ENCODE measurements at regions not wholly inside any gene's neighbourhood (a gene's known extent, or its start where the extent isn't known, plus 50 kb on each side); places are given as distances from the start of the nearest gene placed in this dataset.

DNA sequence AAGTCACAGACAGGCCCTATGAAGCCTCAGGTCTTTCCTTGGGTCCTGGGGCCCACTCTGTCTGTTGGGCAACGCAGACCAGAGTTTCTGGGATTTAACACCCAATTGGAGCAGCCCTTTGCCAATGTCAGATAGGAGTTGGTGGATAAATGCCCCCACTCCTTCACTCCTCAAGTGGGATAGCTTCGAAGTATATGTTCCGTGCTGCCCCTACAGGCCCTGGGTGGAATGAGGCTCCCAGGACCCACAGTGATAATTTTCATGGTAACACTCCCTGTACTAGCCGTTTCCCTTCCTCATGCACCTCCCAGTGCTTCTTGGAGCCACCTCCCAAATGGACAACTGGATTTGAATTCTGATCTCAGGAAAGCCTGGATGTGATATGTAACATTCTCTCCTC lies 145.4 kb downstream of the FOXA2 start:
- CTCF ChIA-PET (ENCODE audit: low intra/inter-chr PET ratio, low total read pairs): interaction anchor here (0.7 to 1.5 kb wide), 5 partner anchors 53 to 245 kb away, joined by 3 to 4 read pairs (median 3); no protein-coding TSS in a partner anchor
- POLR2A ChIA-PET: interaction anchor here (0.6 to 1.0 kb wide), 3 partner anchors 10 to 417 kb away, joined by 3 to 4 read pairs (median 3); no protein-coding TSS in a partner anchor
- no peak overlapping the region for H3K9ac ChIP-seq (ENCODE audit: insufficient read depth, low read depth, low read length)
- intact Hi-C loops (cut with micrococcal nuclease; ENCODE audit: unreplicated experiment): loop anchor here (2.0 to 5.0 kb wide), 3 partner anchors 37 to 100 kb away; no protein-coding TSS in a partner anchor
- DNase-seq (ENCODE audit: low spot score) (peak; percentile 54), FAIRE-seq (peak; percentile 64), ATAC-seq (peak; percentile 100)
- peaks cover 15% of the 10 kb centered on the region for H3K4me1 ChIP-seq (ENCODE audit: insufficient read depth, low read length)
- no peak overlapping the region; the same call in 1 of the 2 replicates for H3K4me2 ChIP-seq (ENCODE audit: low read depth, low read length)
- H4K20me1 ChIP-seq (ENCODE audit: insufficient read depth, low read length): no peaks in the 10 kb centered on the region
- no peaks in the 10 kb centered on the region for H3K79me2 ChIP-seq (ENCODE audit: insufficient read depth, low read length)
- WGBS (ENCODE audit: low lambda C conversion rate): 43% methylated on average over 4 of the region's 4 CpGs
- H3K27me3 ChIP-seq (ENCODE audit: control insufficient read depth in 1 of 2, insufficient read depth in 2 of 2, low read length in 2 of 2): peaks cover 0 to 5% of the 10 kb centered on the region in 2 experiments; a peak in 3 of 5 replicates
- in situ Hi-C loops (cut with HindIII; ENCODE audit: extremely low pct_ligation_motif_present, low pct_unique_long_range_greater_than_20kb): no loop called here
- H3K9me3 ChIP-seq (ENCODE audit: low read length): peaks cover 7% of the 10 kb centered on the region
- no peaks in the 10 kb centered on the region for H3K36me3 ChIP-seq (replicated peaks in 1 of 2; ENCODE audit: control insufficient read depth in 1 of 2, insufficient read depth in 2 of 2, low read length in 2 of 2)
- H3K27ac ChIP-seq (ENCODE audit: extremely low read length, insufficient read depth, low read length): no peak overlapping the region
- no TSS peak for BruUV-seq (replicated peaks)
- H2AFZ ChIP-seq (ENCODE audit: low read length): no peak overlapping the region
- H3K4me3 ChIP-seq (replicated peaks in 1 of 3; ENCODE audit: insufficient read depth in 1 of 3, low read depth in 2 of 3, low read length in 3 of 3): no peak overlapping the region
- TF ChIP-seq ZNF563 (CRISPR knock-in tag; IDR thresholded peaks at IDR 0.05): no peak
- TF ChIP-seq STAT5B (CRISPR knock-in tag; IDR thresholded peaks at IDR 0.05): no peak
- TF ChIP-seq MEF2D (CRISPR knock-in tag; IDR thresholded peaks at IDR 0.05): no peak
- TF ChIP-seq SMC3 (IDR thresholded peaks at IDR 0.05; ENCODE audit: low read length): peak; percentile 86
- no peak for TF ChIP-seq ZFX (CRISPR knock-in tag; IDR thresholded peaks at IDR 0.05; ENCODE audit: low read depth)
- TF ChIP-seq CHD4 (IDR thresholded peaks at IDR 0.05; ENCODE audit: borderline replicate concordance, low read length): no peak
- TF ChIP-seq ETV5 (CRISPR knock-in tag; IDR thresholded peaks at IDR 0.05; ENCODE audit: borderline replicate concordance): 0 out of 2 replicates have a peak, but pooled peaks have one; percentile 13
- TF ChIP-seq GTF2F1 (IDR thresholded peaks at IDR 0.05; ENCODE audit: low read length): 0 out of 2 replicates have a peak, but pooled peaks have one; percentile 13
- TF ChIP-seq SRSF4 (IDR thresholded peaks at IDR 0.05; ENCODE audit: low read depth, low read length, poor library complexity, severe bottlenecking): no peak
- no peak for TF ChIP-seq SRSF1 (optimal IDR thresholded peaks at IDR 0.05; ENCODE audit: low read depth, low read length)
- TF ChIP-seq, protein P1, sequence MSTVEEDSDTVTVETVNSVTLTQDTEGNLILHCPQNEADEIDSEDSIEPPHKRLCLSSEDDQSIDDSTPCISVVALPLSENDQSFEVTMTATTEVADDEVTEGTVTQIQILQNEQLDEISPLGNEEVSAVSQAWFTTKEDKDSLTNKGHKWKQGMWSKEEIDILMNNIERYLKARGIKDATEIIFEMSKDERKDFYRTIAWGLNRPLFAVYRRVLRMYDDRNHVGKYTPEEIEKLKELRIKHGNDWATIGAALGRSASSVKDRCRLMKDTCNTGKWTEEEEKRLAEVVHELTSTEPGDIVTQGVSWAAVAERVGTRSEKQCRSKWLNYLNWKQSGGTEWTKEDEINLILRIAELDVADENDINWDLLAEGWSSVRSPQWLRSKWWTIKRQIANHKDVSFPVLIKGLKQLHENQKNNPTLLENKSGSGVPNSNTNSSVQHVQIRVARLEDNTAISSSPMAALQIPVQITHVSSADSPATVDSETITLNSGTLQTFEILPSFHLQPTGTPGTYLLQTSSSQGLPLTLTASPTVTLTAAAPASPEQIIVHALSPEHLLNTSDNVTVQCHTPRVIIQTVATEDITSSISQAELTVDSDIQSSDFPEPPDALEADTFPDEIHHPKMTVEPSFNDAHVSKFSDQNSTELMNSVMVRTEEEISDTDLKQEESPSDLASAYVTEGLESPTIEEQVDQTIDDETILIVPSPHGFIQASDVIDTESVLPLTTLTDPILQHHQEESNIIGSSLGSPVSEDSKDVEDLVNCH (CRISPR knock-in tag; IDR thresholded peaks at IDR 0.05): no peak
- TF ChIP-seq AGO2 (optimal IDR thresholded peaks at IDR 0.05; ENCODE audit: low read depth, low read length): no peak
- no peak for TF ChIP-seq NR2F2 (IDR thresholded peaks at IDR 0.05; ENCODE audit: borderline replicate concordance, low read depth)
- TF ChIP-seq, protein P2, sequence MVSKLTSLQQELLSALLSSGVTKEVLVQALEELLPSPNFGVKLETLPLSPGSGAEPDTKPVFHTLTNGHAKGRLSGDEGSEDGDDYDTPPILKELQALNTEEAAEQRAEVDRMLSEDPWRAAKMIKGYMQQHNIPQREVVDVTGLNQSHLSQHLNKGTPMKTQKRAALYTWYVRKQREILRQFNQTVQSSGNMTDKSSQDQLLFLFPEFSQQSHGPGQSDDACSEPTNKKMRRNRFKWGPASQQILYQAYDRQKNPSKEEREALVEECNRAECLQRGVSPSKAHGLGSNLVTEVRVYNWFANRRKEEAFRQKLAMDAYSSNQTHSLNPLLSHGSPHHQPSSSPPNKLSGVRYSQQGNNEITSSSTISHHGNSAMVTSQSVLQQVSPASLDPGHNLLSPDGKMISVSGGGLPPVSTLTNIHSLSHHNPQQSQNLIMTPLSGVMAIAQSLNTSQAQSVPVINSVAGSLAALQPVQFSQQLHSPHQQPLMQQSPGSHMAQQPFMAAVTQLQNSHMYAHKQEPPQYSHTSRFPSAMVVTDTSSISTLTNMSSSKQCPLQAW (CRISPR knock-in tag; IDR thresholded peaks at IDR 0.05): peak; percentile 27; the same call in 1 of the 2 replicates
- no peak for TF ChIP-seq SP5 (CRISPR knock-in tag; IDR thresholded peaks at IDR 0.05; ENCODE audit: borderline replicate concordance, low read depth)
- peak; percentile 42; the same call in 1 of the 2 replicates for TF ChIP-seq ZNF614 (CRISPR knock-in tag; IDR thresholded peaks at IDR 0.05; ENCODE audit: borderline replicate concordance)
- no peak for TF ChIP-seq ZNF713 (CRISPR knock-in tag; IDR thresholded peaks at IDR 0.05)
- no peak for TF ChIP-seq KAT2B (IDR thresholded peaks at IDR 0.05; ENCODE audit: borderline replicate concordance, low read depth, low read length)
- TF ChIP-seq TBL1XR1 (IDR thresholded peaks at IDR 0.05; ENCODE audit: borderline replicate concordance, low read length, partially characterized antibody): peak; percentile 45
- TF ChIP-seq, protein P3, sequence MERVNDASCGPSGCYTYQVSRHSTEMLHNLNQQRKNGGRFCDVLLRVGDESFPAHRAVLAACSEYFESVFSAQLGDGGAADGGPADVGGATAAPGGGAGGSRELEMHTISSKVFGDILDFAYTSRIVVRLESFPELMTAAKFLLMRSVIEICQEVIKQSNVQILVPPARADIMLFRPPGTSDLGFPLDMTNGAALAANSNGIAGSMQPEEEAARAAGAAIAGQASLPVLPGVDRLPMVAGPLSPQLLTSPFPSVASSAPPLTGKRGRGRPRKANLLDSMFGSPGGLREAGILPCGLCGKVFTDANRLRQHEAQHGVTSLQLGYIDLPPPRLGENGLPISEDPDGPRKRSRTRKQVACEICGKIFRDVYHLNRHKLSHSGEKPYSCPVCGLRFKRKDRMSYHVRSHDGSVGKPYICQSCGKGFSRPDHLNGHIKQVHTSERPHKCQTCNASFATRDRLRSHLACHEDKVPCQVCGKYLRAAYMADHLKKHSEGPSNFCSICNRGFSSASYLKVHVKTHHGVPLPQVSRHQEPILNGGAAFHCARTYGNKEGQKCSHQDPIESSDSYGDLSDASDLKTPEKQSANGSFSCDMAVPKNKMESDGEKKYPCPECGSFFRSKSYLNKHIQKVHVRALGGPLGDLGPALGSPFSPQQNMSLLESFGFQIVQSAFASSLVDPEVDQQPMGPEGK (CRISPR knock-in tag; IDR thresholded peaks at IDR 0.05): peak; percentile 51; the same call in 1 of the 2 replicates
- peak; percentile 74 for TF ChIP-seq RAD21 (CRISPR knock-in tag; IDR thresholded peaks at IDR 0.05)

All from HepG2 (cell line).